K562 (cell line): ENCODE measurements at regions not wholly inside any gene's neighbourhood (a gene's known extent, or its start where the extent isn't known, plus 50 kb on each side); places are given as distances from the start of the nearest gene placed in this dataset.

Experiments
- ATAC-seq: fragments of 200-7000 bp; cut with Tn5 transposase; 3 replicates; pipeline ENCODE4 v1.9.1; 2020; ENCODE audit warnings: moderate library complexity
- BruUV-seq: library from RNA; stranded (reverse); fragments of 400-500 nt; replicated peaks from 2 replicates; lab custom pipeline; 2021; lab: Mats Ljungman, UMichigan
- CTCF ChIA-PET: fragments of 300-600 bp; formaldehyde crosslinking; extraction: SDS; loops from one replicate; lab custom pipeline; 2021; ENCODE audit warnings: low intra/inter-chr PET ratio; lab: Yijun Ruan, JAX
- POLR2A ChIA-PET: fragments of 300-600, 350-650 bp; sonication (Branson Sonifier 250); formaldehyde crosslinking; extraction: SDS; loops from one replicate; lab custom pipeline; 2021; ENCODE audit warnings: antibody characterized with exemption, inconsistent platforms; lab: Yijun Ruan, JAX
- DNase-seq, 4 experiments: peaks; one replicate each; pipeline versions ENCODE4 v3.0.0 to v3.0.0-alpha.2; 2011 to 2018; ENCODE audit warnings: low spot score in 3 of 4, mixed read lengths in 3 of 4; ENCODE audit errors: extremely low read depth in 1 of 4
- FAIRE-seq: peaks from 2 replicates; lab custom pipeline; 2011; peaks lifted over from hg19 to GRCh38; lab: Jason Lieb, UNC
- H2AFZ ChIP-seq: 2 replicates; pipeline ENCODE4 v1.6.0; 2011; ENCODE audit warnings: low read depth, low read length, control low read depth, inconsistent platforms
- H3K27ac ChIP-seq: fragments of 200-600 bp; 3 replicates; pipeline ENCODE4 v1.8.0; 2011; ENCODE audit warnings: low read depth, mild to moderate bottlenecking, control low read depth, inconsistent platforms, low read length, moderate library complexity, mixed read lengths; ENCODE audit errors: extremely low read depth
- H3K27me3 ChIP-seq, 2 experiments: fragments of 300-600 bp in 1 of 2; 2 replicates in 1 of 2; 3 replicates in 1 of 2; pipeline versions ENCODE4 v1.6.0 to v1.8.0; 2011; ENCODE audit warnings: inconsistent platforms in 2 of 2, low read length in 2 of 2, mild to moderate bottlenecking in 1 of 2, mixed read lengths in 1 of 2, moderate library complexity in 1 of 2; ENCODE audit not compliant: control insufficient read depth in 2 of 2, insufficient read depth in 2 of 2
- H3K36me3 ChIP-seq: fragments of 300-600 bp; 3 replicates; pipeline ENCODE4 v1.8.0; 2011; ENCODE audit warnings: mild to moderate bottlenecking, low read length, inconsistent platforms; ENCODE audit not compliant: control insufficient read depth, insufficient read depth
- H3K4me1 ChIP-seq, 2 experiments: fragments of 200-600 bp in 1 of 2; replicated peaks in 1 of 2; 2 replicates in 1 of 2; 3 replicates in 1 of 2; pipeline versions ENCODE4 v1.5.1 to v1.8.0; 2011; ENCODE audit warnings: inconsistent platforms in 2 of 2, low read length in 2 of 2, mild to moderate bottlenecking in 1 of 2, mixed read lengths in 1 of 2, moderate library complexity in 1 of 2; ENCODE audit not compliant: control insufficient read depth in 2 of 2, insufficient read depth in 2 of 2
- H3K4me2 ChIP-seq: 2 replicates; pipeline ENCODE4 v1.6.1; 2011; ENCODE audit warnings: low read length, control low read depth, inconsistent platforms, mixed read lengths; ENCODE audit not compliant: insufficient read depth
- H3K4me3 ChIP-seq: fragments of 200-600 bp; sonication (generic), shearing (Covaris generic); 2 replicates; pipeline ENCODE4 v1.5.1; 2016; ENCODE audit warnings: control low read depth, inconsistent platforms
- H3K79me2 ChIP-seq: fragments of 200-600 bp; 3 replicates; pipeline ENCODE4 v1.8.0; 2011; ENCODE audit warnings: low read length, inconsistent platforms; ENCODE audit not compliant: control insufficient read depth, insufficient read depth
- H3K9ac ChIP-seq, 2 experiments: 2 replicates each; pipeline versions ENCODE4 v1.6.0 to v1.6.1; 2011; ENCODE audit warnings: low read depth in 2 of 2, low read length in 2 of 2, control low read depth in 1 of 2, inconsistent platforms in 1 of 2, mild to moderate bottlenecking in 1 of 2, mixed read lengths in 1 of 2; ENCODE audit not compliant: insufficient read depth in 1 of 2
- H3K9me1 ChIP-seq: one replicate; pipeline ENCODE4 v1.6.0; 2011; ENCODE audit warnings: inconsistent platforms, mild to moderate bottlenecking, low read length, moderate library complexity; ENCODE audit not compliant: control insufficient read depth, insufficient read depth
- H3K9me3 ChIP-seq: replicated peaks from 2 replicates; pipeline ENCODE4 v1.5.1; 2011; ENCODE audit warnings: low read depth, low read length, inconsistent platforms; ENCODE audit not compliant: control insufficient read depth, insufficient read depth
- H4K20me1 ChIP-seq: replicated peaks from 2 replicates; pipeline ENCODE4 v1.6.1; 2011; ENCODE audit warnings: low read length, inconsistent platforms, mixed read lengths; ENCODE audit not compliant: control insufficient read depth, insufficient read depth
- BMI1 ChIP-seq: fragments of 150-350 bp; IDR thresholded peaks from 2 replicates; pipeline ENCODE4 v1.6.1; 2014; ENCODE audit warnings: low read length
- DACH1 ChIP-seq: fragments of 450-650 bp; IDR thresholded peaks from 2 replicates; pipeline ENCODE4 v1.6.1; 2018; ENCODE audit not compliant: partially characterized antibody
- GMEB1 ChIP-seq: fragments of 250-450 bp; sonication (Bioruptor Pico); IDR thresholded peaks from 2 replicates; pipeline ENCODE4 v1.4.0; 2020; ENCODE audit warnings: mild to moderate bottlenecking
- GTF2A2 ChIP-seq: IDR thresholded peaks from 2 replicates; pipeline ENCODE4 v1.6.1; 2016; ENCODE audit warnings: mild to moderate bottlenecking, missing genetic modification characterization, missing compliant biosample characterization
- HES1 ChIP-seq: fragments of 450-650 bp; IDR thresholded peaks from 2 replicates; pipeline ENCODE4 v1.6.1; 2016; ENCODE audit warnings: low read depth, mild to moderate bottlenecking, moderate library complexity
- MTA3 ChIP-seq: fragments of 450-650 bp; formaldehyde crosslinking; IDR thresholded peaks from 2 replicates; pipeline ENCODE4 v1.6.1; 2017; ENCODE audit warnings: mild to moderate bottlenecking, borderline replicate concordance
- RFX5 ChIP-seq: IDR thresholded peaks from 2 replicates; pipeline ENCODE4 v1.6.1; 2011; ENCODE audit warnings: low read depth, mild to moderate bottlenecking, improper control_type of control experiment, low read length
- SOX6 ChIP-seq: fragments of 450-650 bp; IDR thresholded peaks from 2 replicates; pipeline ENCODE4 v1.6.1; 2014; ENCODE audit warnings: mild to moderate bottlenecking
- STAG1 ChIP-seq: sonication (generic); formaldehyde crosslinking; IDR thresholded peaks from 2 replicates; pipeline ENCODE4 v1.5.0; 2020; ENCODE audit warnings: missing genetic modification reagents, borderline replicate concordance
- TSC22D4 ChIP-seq: fragments of 450-650 bp; IDR thresholded peaks from 2 replicates; pipeline ENCODE4 v1.6.1; 2016; ENCODE audit warnings: missing genetic modification characterization, missing biosample characterization, control low read depth
- ZBTB26 ChIP-seq: fragments of 450-650 bp; formaldehyde crosslinking; IDR thresholded peaks from 2 replicates; pipeline ENCODE4 v1.4.0; 2022; ENCODE audit warnings: missing genetic modification characterization
- ZNF146 ChIP-seq: IDR thresholded peaks from one replicate; pipeline ENCODE4 v1.6.1; 2018; ENCODE audit warnings: missing compliant biosample characterization; ENCODE audit not compliant: unreplicated experiment
- ZNF277 ChIP-seq: fragments of 250-450 bp; sonication (Bioruptor Pico); IDR thresholded peaks from 2 replicates; pipeline ENCODE4 v1.8.0; 2022; ENCODE audit warnings: inconsistent platforms, mild to moderate bottlenecking, moderate library complexity, borderline replicate concordance
- ZNF449 ChIP-seq: fragments of 250-450 bp; sonication (Bioruptor Pico); IDR thresholded peaks from 2 replicates; pipeline ENCODE4 v1.8.0; 2022; ENCODE audit warnings: moderate library complexity, mild to moderate bottlenecking, inconsistent platforms
- ZNF589 ChIP-seq: fragments of 200-800 bp; sonication (Bioruptor generic); IDR thresholded peaks from 2 replicates; pipeline ENCODE4 v1.6.1; 2016; ENCODE audit warnings: low read depth, missing genetic modification characterization, missing compliant biosample characterization
- ZZZ3 ChIP-seq: fragments of 450-650 bp; IDR thresholded peaks from 2 replicates; pipeline ENCODE4 v1.6.1; 2016; ENCODE audit warnings: antibody characterized with exemption, mild to moderate bottlenecking, moderate library complexity
- WGBS: fragments of 100-300 bp; shearing (Covaris generic); methylation state at CpG from one replicate; pipeline ENCODE4 v1.1.6; 2016; ENCODE audit warnings: low coverage, mixed read lengths; ENCODE audit not compliant: insufficient coverage; ENCODE audit errors: missing lambda C conversion rate; 5-methylcytosine and 5-hydroxymethylcytosine counted together
- in situ Hi-C: fragments of 300-500 bp; cut with MboI; formaldehyde crosslinking; loops from 4 replicates; pipeline ENCODE4 v1.15.0; 2018; ENCODE audit warnings: inconsistent platforms, mixed read lengths
- intact Hi-C: fragments of 100-400 bp; cut with micrococcal nuclease; formaldehyde crosslinking; loops from 2 replicates; pipeline ENCODE4 v1.14.2; 2022
- TF ChIP-seq, protein P1 (sequence below): fragments of 450-650 bp; IDR thresholded peaks from 2 replicates; pipeline ENCODE4 v1.6.1; 2014; ENCODE audit warnings: low read depth, mild to moderate bottlenecking, moderate library complexity, borderline replicate concordance

DNA sequence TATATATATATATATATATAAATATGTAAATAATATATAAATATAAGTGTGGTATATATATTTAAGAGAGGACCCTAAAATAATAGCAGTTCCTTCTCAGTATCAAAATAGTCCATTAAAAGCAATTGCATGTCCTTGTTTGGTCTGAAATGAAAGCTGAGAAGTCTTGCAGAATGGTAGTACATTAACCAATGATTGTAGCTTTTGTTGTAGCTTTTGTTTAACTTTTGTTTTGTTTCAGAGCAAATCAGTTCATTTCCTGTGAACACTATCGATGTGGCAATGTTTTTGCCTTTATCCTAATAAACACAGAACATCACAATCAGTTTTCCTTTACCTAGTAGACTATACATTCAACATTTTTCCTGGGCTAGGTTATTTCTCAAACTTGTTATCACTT lies 1256.2 kb upstream of the SPRY2 start:
- BruUV-seq: no TSS peak
- Histone ChIP-seq H3K4me3 (no peak overlapping the region), H3K27ac (no peak overlapping the region), H2AFZ (no peak overlapping the region), H3K9ac (no peak overlapping the region), H3K79me2 (no peaks in the 10 kb centered on the region), H3K9me3 (no peaks in the 10 kb centered on the region), H3K9me1 (no peaks in the 10 kb centered on the region), H3K4me2 (no peak overlapping the region), H3K36me3 (no peaks in the 10 kb centered on the region), H3K4me1 (no peaks in the 10 kb centered on the region), H3K27me3 (no peaks in the 10 kb centered on the region), H4K20me1 (no peaks in the 10 kb centered on the region)
- FAIRE-seq: no peak
- no peak for ATAC-seq
- intact Hi-C loops: no loop called here
- ChIA-PET POLR2A (no interaction called here), CTCF (no interaction called here)
- in situ Hi-C loops: no loop called here
- 0% methylated on average over 1 of the region's 1 CpG for WGBS
- no peak for DNase-seq
- TF ChIP-seq ZZZ3 (no peak), ZNF589 (CRISPR knock-in tag) (no peak), GTF2A2 (tag) (no peak), ZNF449 (no peak), STAG1 (no peak), TSC22D4 (tag) (no peak), GMEB1 (CRISPR knock-in tag) (no peak), HES1 (no peak), ZNF146 (no peak), ZBTB26 (no peak), BMI1 (no peak), SOX6 (no peak), ZNF277 (CRISPR knock-in tag) (no peak), MTA3 (no peak), RFX5 (no peak), DACH1 (no peak)
- TF ChIP-seq, protein P1, sequence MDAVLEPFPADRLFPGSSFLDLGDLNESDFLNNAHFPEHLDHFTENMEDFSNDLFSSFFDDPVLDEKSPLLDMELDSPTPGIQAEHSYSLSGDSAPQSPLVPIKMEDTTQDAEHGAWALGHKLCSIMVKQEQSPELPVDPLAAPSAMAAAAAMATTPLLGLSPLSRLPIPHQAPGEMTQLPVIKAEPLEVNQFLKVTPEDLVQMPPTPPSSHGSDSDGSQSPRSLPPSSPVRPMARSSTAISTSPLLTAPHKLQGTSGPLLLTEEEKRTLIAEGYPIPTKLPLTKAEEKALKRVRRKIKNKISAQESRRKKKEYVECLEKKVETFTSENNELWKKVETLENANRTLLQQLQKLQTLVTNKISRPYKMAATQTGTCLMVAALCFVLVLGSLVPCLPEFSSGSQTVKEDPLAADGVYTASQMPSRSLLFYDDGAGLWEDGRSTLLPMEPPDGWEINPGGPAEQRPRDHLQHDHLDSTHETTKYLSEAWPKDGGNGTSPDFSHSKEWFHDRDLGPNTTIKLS: no peak
